Embryonic facial prominence (tissue), 1 donor: ENCODE measurements at regions not wholly inside any gene's neighbourhood (a gene's known extent, or its start where the extent isn't known, plus 50 kb on each side); places are given as distances from the start of the nearest gene placed in this dataset.
"Not testable (repeated sequence)": the region's sequence is repeated elsewhere in the genome, so short reads cannot be mapped to it uniquely, and the experiment has no call there.

Experiments
- DNase-seq: peaks from one replicate; pipeline ENCODE4 v3.0.0-alpha.2; 2016; ENCODE audit errors: extremely low spot score

DNA sequence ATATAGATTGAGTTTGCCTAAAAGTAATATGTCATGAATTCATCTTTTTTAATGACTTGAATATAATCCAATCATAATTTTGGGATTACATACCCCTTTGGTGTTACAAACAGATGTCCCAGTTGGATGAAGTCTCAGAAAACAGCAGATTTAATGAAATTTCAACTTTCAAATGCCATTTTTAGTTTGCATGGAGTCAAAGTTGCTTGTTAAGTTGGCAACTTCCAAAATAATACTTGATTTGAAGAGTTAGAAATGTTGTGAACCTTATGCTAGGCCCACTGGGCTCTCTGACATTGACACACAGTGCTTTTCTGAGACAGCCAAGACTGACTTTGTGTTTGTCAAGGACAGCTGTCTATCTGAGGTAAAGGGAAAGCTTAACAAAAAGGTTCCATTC is 248.1 kb downstream of the KIF20B start:
- DNase-seq, result no peak

DNA sequence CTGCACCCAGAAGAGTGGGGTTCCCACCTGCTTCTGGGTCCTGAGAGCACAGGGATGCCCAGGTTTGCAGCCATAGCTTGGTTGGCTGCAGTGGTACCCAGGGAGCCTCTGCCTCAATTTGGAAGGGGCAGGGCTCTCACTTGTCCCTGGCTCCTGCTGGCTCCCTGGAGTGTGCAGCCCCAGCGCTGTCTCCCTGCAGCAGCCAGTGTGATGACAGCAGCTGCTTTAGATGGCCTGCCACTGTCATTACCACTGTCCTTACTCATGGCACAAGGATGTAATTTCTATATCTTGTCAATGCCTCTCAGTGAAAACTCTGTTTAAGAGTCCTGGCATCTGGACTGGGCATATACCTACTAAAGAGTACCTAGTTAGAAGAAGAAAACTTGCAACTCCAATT is 250.9 kb downstream of the KIF20B start:
- DNase-seq, result no peak

DNA sequence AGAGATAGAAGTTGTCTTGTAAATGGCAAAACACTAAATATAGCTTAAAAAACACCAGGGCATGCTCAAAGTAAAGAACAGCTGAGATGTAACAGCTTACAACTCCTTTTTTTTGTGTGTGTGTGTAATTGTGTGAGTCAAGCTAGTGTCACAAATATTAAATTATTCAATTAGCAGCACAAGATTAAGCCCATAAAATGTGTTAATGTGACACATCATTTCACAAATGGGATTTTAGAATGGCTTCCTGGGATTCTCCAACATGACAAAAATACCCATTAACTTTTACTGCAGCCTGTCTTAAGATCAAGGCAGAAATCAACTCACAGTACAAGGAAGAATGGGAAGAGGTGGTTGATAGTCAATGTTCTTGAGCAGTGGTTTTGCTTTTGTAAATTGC is 251.4 kb downstream of the KIF20B start:
- DNase-seq, result no peak

DNA sequence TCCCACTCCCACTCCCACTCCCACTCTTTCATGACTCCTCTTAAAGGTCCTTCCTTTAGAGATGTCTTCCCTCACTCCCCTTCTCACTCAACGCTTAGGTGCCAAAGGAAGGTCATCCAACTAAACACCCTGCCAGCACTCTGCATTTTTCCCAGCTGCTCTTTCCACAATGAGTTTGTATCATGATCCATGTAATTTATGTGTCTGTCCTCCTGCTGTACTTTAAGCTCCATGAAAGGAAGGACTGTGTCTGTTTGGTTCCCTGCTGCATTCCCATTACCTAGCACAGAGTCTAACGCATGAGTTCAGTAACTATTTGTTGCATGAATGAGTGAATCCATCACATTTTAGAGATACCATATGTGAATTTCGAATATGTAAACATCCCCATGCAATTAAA is 252.7 kb downstream of the KIF20B start:
- no peak for DNase-seq

DNA sequence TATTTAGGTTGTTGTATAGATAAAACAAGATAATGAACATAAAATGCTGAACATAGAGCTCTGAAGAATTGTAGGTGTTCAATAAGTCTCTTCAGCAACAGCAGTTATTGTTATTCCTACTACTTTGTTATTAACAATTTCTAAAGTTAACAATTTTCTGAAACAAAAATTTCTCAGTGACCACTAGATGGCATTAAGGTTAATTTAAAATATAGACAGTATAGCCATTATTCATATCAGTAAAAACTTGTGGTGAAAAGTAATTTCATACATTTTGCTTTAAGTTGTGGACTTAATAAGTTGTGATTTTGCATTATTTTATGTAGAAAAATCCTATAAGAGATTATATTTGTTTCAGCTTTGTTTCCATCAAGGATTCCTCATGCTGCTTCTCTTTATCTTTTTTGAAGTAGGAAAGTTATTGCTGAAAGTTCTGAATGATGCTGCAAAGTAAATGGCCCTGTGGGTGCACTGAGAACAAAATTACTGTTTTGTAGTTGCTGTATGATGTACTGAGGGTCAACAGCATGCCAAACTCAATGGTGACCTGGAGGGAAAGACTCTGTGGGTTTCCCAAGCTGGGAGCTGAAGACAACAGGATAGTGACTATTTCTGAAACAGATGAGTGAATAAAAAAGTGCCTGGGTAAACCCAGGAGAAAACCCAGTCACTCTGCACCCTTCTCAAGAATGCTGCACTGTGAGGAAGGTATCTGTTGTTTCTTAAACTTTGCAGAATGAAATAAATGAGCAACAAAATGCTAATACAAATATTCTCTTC is 253.6 kb downstream of the KIF20B start:
- no peak for DNase-seq

DNA sequence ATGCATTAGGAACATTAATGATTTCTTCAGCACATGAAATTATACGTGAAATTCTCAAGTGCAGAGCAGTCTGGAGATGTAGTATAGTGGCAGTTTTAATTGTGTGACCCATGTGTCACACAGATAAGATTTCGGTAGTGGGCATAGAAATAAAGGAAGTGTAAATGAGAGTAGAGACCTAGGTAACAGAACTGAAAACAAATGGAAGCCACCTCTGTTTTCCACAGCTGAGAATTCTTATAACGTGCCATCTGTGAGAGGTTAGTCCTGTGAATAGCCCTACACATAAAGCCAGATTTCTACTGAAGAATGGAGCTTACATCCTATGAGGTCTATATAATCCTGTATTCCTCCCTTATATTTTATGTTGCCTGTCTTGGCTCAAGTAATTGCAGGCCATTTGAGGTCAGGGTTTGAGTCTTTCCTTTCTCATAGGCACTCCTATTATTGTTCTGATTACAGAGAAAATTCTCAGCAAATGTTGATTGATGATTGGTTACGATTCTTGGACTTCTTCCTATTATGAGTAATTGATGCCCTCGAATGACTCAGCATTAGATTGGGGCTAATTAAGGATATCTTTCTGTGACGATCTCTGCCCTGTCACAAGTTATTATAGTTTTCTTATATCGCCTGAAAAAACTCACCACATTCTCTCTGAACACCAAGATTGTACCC is 258.2 kb downstream of the KIF20B start:
- DNase-seq, result no peak

DNA sequence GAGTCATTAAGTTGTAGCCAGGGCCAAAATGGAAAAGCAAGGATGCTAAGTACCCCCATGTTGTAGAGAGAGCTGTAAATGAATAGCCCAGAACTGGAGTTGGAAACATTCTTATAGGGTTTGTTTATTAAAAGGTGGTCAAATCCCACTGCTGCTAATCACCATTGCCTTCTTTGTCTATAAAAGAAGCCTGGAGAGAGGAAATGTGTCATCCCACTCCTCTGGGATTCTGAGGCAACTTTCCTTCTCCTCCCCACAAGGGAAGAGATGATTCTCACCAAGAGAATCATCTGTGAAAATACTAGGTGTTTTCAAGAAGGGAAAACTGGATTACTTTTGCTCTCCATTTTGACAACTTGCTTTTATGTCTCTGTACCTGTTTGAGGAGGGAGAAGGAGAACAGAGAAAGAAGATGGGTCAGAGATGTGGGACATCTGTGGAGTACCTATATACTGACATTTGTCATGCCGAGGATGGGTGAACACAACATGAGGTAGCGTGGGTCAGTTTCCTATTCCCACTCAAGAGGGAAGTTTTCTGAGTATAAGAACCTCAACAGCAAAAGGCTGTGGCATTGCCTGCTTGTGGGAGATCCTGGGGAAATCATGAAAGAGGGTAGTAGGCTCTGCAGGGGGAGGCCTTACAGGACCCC is 262.2 kb downstream of the KIF20B start:
- no peak for DNase-seq

DNA sequence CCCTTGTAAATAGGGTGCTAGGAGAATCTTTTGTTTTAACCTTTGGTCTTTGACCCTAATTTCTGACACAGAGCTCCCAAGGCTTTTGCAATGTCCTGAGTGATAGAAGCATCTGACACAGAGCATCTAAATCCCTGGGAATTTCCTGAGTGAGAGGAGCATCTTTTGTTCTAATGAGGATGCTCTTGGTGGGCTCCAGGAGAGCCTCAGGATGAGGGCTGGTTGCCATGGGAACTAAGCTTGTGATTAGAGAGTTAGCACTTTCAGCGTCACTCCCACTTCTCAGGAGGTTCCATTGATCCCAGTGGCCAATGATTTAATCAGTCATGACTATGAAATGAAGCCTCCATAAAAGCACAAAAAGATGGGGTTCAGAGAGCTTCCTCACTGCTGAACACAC is 264.8 kb downstream of the KIF20B start:
- DNase-seq, result no peak

DNA sequence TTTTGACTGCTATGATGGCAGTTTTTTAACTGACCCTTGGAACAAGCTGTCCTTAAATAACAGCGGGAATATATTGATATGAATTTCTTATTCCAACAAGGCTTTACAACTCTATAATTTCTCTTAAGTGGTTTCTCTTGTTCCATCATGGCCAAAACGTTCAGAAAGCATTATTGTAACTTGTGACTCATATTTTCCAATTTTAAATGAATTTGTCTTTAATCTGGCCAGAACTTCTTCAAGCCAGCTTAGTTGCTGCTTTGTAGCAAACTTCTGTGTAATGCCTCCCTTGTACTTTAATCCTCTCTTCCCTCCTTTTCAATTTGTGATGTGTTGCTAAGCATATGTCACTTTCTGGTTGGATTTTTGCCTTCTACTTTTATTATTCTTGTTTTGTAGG is 271.9 kb downstream of the KIF20B start:
- no peak for DNase-seq

DNA sequence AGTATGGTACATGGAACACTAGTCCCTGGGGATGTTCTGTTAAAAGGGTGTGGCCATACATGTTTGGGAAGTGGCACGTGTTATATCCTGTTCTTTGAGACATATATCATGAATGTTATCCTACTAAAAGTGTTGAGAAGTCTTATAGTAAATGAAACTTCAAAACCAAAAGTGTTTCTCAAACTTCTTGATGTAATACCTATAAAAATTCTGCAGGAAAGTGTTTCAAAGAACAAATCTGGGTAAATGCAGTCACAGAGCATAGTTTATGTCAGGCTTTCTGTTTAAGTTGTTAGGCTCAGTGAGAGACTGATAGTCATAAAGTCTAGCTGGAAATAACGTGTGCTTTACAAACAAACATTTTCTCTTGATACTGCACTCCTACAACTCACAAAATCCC is 273.7 kb downstream of the KIF20B start:
- DNase-seq, result no peak

DNA sequence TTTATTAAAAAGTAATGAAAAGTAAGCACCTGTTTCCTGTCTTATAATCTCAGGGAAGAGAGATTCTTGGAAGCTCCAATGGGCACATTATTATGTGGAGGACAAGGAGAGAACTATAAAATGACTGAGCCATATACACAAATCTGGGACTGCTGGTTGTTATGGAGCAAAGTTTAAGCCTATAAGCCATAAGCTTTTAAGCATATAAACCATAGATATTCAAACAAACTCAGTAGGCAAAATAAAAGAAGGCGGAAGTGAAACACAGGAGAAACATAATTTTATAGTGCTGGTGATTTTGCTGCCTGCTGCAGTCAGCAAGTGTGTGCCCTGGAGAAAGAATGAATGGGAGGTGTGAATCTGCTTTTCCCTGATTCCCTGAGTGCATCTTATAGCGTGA is 274.4 kb downstream of the KIF20B start:
- no peak for DNase-seq

DNA sequence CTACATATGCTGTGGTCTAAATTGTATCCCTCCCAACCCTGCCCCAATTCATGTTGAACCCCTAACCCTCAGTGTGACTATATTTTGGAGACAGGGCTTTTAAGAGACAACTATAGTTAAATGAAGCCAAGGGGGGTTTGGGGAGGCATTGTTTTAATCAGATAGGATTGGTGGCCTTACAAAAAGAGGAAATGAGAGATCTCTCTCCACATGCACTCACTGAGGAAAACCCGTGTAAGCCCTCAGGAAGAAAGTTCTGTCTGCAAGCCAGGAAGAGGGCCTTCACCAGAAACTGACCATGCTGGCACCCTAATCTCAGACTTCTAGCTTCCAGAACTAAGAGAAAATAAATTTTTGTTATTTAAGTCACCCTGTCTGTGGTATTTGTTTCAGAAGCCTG is 276.7 kb downstream of the KIF20B start:
- no peak for DNase-seq

DNA sequence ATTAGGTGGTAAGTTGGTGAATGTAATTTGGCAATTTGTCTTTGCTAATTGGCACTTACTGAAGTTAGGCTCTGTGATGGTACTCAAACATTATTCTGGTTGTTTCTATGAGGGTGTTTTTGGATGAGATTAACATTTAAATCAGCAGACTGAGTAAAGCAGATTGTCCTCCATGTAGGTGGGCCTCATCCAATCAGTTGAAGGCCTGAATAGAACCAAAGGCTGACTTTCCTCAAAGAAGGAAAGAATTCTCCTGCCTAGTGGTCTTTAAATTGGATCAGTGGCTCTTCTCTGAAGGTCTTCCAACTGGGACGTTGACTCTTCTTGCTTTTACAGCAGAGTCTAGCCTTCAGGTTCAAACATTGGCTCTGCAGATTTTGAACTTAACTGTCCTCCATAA is 278.3 kb downstream of the KIF20B start:
- DNase-seq, result no peak

DNA sequence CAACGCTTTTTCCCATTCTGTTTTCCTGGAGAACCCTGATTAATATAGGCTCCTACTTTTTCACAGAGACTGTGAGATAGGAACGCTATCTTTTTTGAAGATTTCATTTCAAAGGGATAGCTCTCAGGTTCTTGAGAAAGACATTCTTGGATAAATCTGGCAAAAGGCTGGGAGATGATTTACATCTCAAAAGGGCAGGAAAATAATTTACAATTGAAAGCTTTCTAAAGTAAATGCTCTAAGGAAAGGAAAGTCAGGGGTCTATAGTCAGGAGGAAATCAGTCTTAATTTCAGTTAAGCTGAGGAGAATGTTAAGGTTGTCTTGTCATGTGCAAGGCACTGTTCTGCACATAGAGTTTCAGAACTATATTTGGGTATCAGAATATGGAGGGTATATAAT is 278.8 kb downstream of the KIF20B start:
- no peak for DNase-seq

DNA sequence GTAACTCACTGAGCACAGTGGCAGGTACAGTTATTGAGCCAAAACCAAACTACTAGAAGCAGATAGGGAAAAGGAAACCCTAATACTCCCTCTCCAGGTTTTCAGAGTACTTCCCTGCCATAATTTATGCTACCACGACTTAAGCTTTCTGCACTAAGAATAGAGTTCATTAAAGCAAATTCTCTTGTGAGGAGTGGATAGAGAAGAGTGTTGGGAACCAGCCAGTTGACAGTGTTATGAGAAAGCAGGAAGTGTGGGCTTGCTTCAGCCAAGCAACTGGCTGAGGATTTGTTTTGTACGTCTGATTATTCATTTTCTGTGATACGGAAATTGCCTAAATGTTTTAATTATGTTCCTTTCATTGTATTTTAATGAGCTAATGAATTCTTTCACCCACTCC is 280.5 kb downstream of the KIF20B start:
- DNase-seq, result no peak

DNA sequence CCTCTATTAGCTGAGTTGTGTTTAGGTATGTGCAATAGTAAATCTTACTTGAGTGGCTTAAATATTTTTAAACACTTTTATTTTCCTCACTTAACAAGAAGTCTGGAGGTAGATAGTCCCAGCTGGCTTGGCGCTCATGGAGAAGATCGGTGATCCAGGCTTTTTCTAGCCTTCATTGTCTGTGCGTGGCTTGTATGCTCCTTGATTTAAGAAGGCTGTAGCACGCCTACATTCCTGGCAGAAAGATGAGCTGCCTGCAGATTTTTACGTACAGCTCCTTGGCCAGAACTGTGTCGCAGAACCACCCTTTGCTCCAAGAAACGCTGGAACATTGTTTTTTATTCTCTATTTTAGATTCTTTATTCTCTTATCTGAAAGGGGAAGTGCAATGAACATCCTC is 284.1 kb downstream of the KIF20B start:
- no peak for DNase-seq

DNA sequence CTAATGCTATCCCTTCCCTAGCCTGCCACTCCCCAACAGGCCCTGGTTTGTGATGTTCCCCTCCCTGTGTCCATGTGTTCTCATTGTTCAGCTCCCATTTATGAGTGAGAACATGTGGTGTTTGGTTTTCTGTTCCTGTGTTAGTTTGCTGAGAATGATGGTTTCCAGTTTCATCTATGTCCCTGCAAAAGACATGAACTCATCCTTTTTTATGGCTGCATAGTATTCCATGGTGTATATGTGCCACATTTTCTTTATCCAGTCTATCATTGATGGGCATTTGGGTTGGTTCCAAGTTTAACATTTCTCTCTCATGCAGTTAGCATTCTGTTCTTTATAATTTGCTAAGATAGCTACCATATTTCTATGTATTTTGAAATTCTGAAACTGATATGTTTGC is 287.0 kb downstream of the KIF20B start:
- DNase-seq, result not testable (repeated sequence)

DNA sequence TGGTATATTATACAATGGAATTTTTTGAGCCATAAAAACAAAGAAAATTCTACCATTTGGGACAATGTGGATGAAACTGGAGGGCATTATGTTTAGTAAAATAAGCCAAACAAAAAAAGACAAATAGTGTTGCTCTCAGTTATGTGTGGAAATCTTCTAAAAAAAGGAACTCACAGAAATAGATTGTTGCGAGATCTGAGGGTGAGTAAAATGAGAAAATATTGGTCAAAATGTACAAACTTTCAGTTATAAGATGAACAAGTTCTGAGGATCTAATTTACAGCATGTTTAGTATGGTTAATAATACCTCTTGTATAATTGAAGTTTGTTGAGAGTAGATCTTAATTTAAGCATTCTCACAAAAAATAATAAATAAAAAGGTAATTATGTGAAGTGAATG is 291.2 kb downstream of the KIF20B start:
- no peak for DNase-seq

DNA sequence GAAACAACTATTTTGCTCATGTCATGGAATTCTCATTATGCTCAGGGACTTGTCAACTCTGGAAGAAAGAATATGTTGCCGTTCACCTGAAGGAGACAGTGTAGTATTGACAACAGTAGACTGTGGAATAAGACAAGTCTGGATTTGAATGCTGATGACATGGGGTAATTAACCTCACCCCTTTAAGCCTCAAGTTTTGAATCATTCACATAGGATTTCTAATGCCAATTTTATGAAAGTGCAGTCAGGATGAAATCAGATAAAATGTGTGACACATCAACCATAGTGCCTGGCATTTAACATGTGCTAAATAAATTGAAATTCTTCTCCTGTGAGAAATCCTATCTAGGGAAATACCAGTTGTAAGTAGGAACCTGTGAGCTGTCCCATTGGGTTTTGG is 305.8 kb downstream of the KIF20B start:
- no peak for DNase-seq

DNA sequence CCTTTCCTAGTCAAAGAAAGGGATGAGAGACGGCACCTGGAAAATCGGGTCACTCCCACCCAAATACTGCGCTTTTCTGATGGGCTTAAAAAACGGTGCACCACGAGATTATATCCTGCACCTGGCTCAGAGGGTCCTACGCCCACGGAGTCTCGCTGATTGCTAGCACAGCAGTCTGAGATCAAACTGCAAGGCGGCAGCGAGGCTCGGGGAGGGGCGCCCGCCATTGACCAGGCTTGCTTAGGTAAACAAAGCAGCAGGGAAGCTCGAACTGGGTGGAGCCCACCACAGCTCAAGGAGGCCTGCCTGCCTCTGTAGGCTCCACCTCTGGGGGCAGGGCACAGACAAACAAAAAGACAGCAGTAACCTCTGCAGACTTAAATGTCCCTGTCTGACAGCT is 309.9 kb downstream of the KIF20B start:
- DNase-seq, result not testable (repeated sequence)

DNA sequence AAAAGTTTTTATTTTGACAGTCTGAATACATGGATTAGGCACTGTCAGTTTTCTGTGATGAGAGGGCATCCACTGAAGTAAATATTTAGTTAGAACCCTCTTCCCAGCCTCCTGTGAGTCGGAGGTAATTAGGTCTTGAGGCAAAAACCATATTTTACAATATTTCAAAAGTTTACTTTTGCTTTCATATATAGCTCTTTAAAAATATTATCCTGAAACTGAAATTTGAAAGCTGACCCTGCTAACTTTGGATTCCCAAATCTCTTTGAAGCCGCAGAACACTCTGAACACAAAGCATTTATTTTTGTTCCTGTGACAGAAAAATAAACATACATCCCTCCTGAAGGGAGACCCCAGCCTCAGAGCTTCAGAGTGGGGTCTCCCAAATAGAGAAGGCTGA is 317.4 kb downstream of the KIF20B start:
- DNase-seq, result no peak

DNA sequence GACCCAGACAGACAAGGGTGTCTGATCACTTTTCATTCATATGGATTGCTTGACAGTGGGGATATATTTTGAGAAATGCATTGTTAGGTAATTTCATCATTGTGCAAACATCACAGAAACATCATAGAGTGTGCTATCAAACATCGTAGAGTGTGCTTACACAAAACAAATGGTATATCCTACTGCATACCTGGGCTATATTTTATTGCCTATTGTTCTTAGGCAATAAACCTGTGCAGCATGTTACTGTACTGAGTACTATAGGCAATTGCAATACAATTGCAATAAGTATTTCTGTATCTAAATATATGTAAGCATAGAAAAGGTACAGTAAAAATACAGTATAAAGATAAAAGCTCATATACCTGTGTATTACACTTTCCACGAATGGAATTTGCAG is 319.1 kb downstream of the KIF20B start:
- DNase-seq, result no peak

DNA sequence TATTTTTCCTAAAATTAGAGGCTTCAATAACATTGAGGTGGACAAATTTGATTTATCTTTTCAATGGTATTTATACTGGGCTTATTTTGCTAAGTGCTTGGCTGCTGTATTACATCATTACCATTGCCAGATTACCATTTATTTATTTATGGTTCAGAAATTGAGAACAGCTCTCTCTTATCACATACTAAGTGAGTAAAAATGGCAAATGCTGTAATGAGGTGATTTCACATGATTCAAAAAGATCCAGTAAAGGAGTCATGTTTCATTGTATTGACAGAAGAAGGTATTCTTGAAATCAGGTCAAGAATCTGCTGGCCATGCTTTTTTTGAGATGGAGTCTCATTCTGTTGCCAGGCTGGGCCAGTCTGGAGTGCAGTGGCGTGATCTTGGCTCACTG is 322.6 kb downstream of the KIF20B start:
- no peak for DNase-seq
